GM10248 (cell line): ENCODE measurements at regions not wholly inside any gene's neighbourhood (a gene's known extent, or its start where the extent isn't known, plus 50 kb on each side); places are given as distances from the start of the nearest gene placed in this dataset.

Experiments
- CTCF ChIA-PET: fragments of 300-600 bp; sonication (Branson Sonifier 250); formaldehyde crosslinking; extraction: SDS; loops from one replicate; lab custom pipeline; 2021; ENCODE audit warnings: antibody characterized with exemption; lab: Yijun Ruan, JAX
- POLR2A ChIA-PET: fragments of 350-650 bp; sonication (Branson Sonifier 250); formaldehyde crosslinking; extraction: SDS; loops from one replicate; lab custom pipeline; 2020; ENCODE audit warnings: antibody characterized with exemption; lab: Yijun Ruan, JAX
- DNase-seq: peaks from one replicate; pipeline ENCODE4 v3.0.0; 2012; ENCODE audit errors: extremely low spot score
- TF ChIP-seq, protein P1 (sequence below): IDR thresholded peaks from 2 replicates; pipeline ENCODE4 v1.5.1; 2012; ENCODE audit warnings: mild to moderate bottlenecking, low read depth; ENCODE audit errors: extremely low read depth, missing control alignments, control extremely low read depth

GRCh38 chr10:106506526-106507283, 657.8 kb downstream of the SORCS1 start:
- POLR2A ChIA-PET: no interaction called here
- no peak for DNase-seq
- TF ChIP-seq, protein P1, sequence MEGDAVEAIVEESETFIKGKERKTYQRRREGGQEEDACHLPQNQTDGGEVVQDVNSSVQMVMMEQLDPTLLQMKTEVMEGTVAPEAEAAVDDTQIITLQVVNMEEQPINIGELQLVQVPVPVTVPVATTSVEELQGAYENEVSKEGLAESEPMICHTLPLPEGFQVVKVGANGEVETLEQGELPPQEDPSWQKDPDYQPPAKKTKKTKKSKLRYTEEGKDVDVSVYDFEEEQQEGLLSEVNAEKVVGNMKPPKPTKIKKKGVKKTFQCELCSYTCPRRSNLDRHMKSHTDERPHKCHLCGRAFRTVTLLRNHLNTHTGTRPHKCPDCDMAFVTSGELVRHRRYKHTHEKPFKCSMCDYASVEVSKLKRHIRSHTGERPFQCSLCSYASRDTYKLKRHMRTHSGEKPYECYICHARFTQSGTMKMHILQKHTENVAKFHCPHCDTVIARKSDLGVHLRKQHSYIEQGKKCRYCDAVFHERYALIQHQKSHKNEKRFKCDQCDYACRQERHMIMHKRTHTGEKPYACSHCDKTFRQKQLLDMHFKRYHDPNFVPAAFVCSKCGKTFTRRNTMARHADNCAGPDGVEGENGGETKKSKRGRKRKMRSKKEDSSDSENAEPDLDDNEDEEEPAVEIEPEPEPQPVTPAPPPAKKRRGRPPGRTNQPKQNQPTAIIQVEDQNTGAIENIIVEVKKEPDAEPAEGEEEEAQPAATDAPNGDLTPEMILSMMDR: no peak
- CTCF ChIA-PET: interaction anchor here (1.3 kb wide), 1 partner anchor 13 kb away, joined by 4 read pairs; no protein-coding TSS in a partner anchor

- ChIA-PET POLR2A (no interaction called here), CTCF (no interaction called here)
- TF ChIP-seq, protein P1: no peak
- DNase-seq: no peak
These were observed 660.0 kb downstream of the SORCS1 start for GRCh38 chr10:106504536-106504935.

GRCh38 chr10:106502641-106503040, 661.9 kb downstream of the SORCS1 start:
- POLR2A ChIA-PET: no interaction called here
- no peak for DNase-seq
- TF ChIP-seq, protein P1: no peak
- CTCF ChIA-PET: no interaction called here

GRCh38 chr10:106500925-106501525, 663.5 kb downstream of the SORCS1 start:
- no peak for DNase-seq
- ChIA-PET POLR2A (no interaction called here), CTCF (no interaction called here)
- TF ChIP-seq, protein P1: no peak

GRCh38 chr10:106500041-106500924, 664.2 kb downstream of the SORCS1 start:
- ChIA-PET POLR2A (no interaction called here), CTCF (no interaction called here)
- no peak for DNase-seq
- TF ChIP-seq, protein P1: no peak

DNA sequence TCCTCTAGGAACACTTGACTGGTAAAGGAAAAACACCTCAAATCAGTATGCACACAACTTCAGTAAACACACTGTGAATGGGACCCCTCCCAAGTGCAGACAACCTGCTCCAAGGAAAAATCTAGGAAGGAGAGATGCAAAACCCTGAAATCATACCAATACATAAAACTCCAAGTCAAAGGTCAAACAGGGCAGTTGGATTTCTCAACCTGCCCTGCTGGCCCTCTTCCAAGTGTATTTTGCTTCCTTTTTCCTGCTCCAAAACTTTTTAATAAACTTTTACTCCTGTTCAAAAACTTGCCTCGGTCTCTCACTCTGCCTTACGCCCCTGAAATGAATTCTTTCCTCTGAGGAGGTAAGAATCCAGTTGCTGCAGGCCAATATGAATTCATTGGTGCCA, 665.1 kb downstream of the SORCS1 start:
- DNase-seq: no peak

More for the DNA sequence above, 665.1 kb downstream of the SORCS1 start:
- ChIA-PET POLR2A (no interaction called here), CTCF (no interaction called here)
- TF ChIP-seq, protein P1: no peak
